Right cardiac atrium (tissue), 5 donors: ENCODE measurements at regions not wholly inside any gene's neighbourhood (a gene's known extent, or its start where the extent isn't known, plus 50 kb on each side); places are given as distances from the start of the nearest gene placed in this dataset.

Source experiments
- ATAC-seq, 2 donors: fragments of 200-7000 bp; cut with Tn5 transposase; one replicate each; pipeline versions ENCODE4 v1.8.0 to v1.9.1; 2020; ENCODE audit warnings: moderate library complexity in 2 of 2, mild to moderate bottlenecking in 1 of 2
- DNase-seq, 3 donors: peaks; one replicate each; pipeline ENCODE4 v3.0.0-alpha.2; 2020
- H3K27ac ChIP-seq: one replicate; pipeline ENCODE4 v1.5.1; 2013; ENCODE audit warnings: mild to moderate bottlenecking, low read length, control low read depth, moderate library complexity
- H3K27me3 ChIP-seq: one replicate; pipeline ENCODE4 v1.6.1; 2013; ENCODE audit not compliant: control insufficient read depth, insufficient read depth
- H3K4me1 ChIP-seq: one replicate; pipeline ENCODE4 v1.6.1; 2013; ENCODE audit warnings: low read length; ENCODE audit not compliant: control insufficient read depth, insufficient read depth
- H3K4me3 ChIP-seq: one replicate; pipeline ENCODE4 v1.5.1; 2013; ENCODE audit warnings: low read length, control low read depth
- H3K9me3 ChIP-seq: one replicate; pipeline ENCODE4 v1.6.1; 2013; ENCODE audit warnings: low read length; ENCODE audit not compliant: control insufficient read depth
- WGBS: extraction: QIAGEN DNeasy Blood & Tissue Kit; methylation state at CpG from one replicate; pipeline ENCODE4 v1.1.7; 2013; 5-methylcytosine and 5-hydroxymethylcytosine counted together
- intact Hi-C, 4 donors: fragments of 100-400 bp; cut with DNase I; formaldehyde crosslinking; loops; one replicate each; pipeline versions ENCODE4 v1.11.0 to v1.14.0; 2022 to 2023
- donor health status: healthy with polysubstance abuse.
- donor health status: DM: no; HTN: yes; CAD: no.
- donor health status: DM: no; HTN: no; CAD: no.
- donor health status: DM: no; HTN: yes; CAD: no; lungs with severe emphysema.
- donor health status: DM: yes; HTN: yes; CAD: no.

- Histone ChIP-seq H3K27me3 (no peaks in the 10 kb centered on the region), H3K27ac (no peak overlapping the region), H3K4me1 (no peaks in the 10 kb centered on the region), H3K4me3 (no peak overlapping the region), H3K9me3 (no peaks in the 10 kb centered on the region)
- no peak for DNase-seq
- intact Hi-C loops: no loop called here
- no peak for ATAC-seq
- WGBS: 35% methylated on average over 2 of the region's 2 CpGs
Measured at GRCh38 chr9:29714860-29715259, 2141.6 kb upstream of the C9orf72 start.

- Histone ChIP-seq H3K27ac (no peak overlapping the region), H3K27me3 (no peaks in the 10 kb centered on the region), H3K4me3 (no peak overlapping the region), H3K9me3 (no peaks in the 10 kb centered on the region), H3K4me1 (no peaks in the 10 kb centered on the region)
- intact Hi-C loops: no loop called here
- DNase-seq (no peak), ATAC-seq (no peak)
- WGBS: 62% methylated on average over 2 of the region's 2 CpGs
Measured at GRCh38 chr9:29717631-29718030, 2144.3 kb upstream of the C9orf72 start.

GRCh38 chr9:29730163-29730562 is 2156.9 kb upstream of the C9orf72 start:
- DNase-seq (no peak), ATAC-seq (no peak)
- Histone ChIP-seq H3K27me3 (no peaks in the 10 kb centered on the region), H3K4me1 (no peaks in the 10 kb centered on the region), H3K4me3 (no peak overlapping the region), H3K9me3 (no peaks in the 10 kb centered on the region), H3K27ac (no peak overlapping the region)
- WGBS: 30% methylated on average over 1 of the region's 1 CpG
- intact Hi-C loops: no loop called here

GRCh38 chr9:29740518-29740917 is 2167.2 kb upstream of the C9orf72 start:
- no peak for ATAC-seq
- H3K4me3 ChIP-seq: no peak overlapping the region
- H3K27ac ChIP-seq: no peak overlapping the region
- H3K9me3 ChIP-seq: no peaks in the 10 kb centered on the region
- no peak for DNase-seq
- H3K4me1 ChIP-seq: no peaks in the 10 kb centered on the region
- 58% methylated on average over 3 of the region's 3 CpGs for WGBS
- no peaks in the 10 kb centered on the region for H3K27me3 ChIP-seq
- intact Hi-C loops: no loop called here

- no peak overlapping the region for H3K27ac ChIP-seq
- DNase-seq: no peak
- intact Hi-C loops: no loop called here
- H3K27me3 ChIP-seq: no peaks in the 10 kb centered on the region
- no peaks in the 10 kb centered on the region for H3K4me1 ChIP-seq
- no peak overlapping the region for H3K4me3 ChIP-seq
- H3K9me3 ChIP-seq: no peaks in the 10 kb centered on the region
- no peak for ATAC-seq
Measured at GRCh38 chr9:29741169-29741568, 2167.9 kb upstream of the C9orf72 start.

- no peaks in the 10 kb centered on the region for H3K27me3 ChIP-seq
- H3K27ac ChIP-seq: no peak overlapping the region
- ATAC-seq: no peak
- no peak for DNase-seq
- intact Hi-C loops: no loop called here
- no peak overlapping the region for H3K4me3 ChIP-seq
- 19% methylated on average over 2 of the region's 2 CpGs for WGBS
- H3K9me3 ChIP-seq: no peaks in the 10 kb centered on the region
- H3K4me1 ChIP-seq: no peaks in the 10 kb centered on the region
Measured at GRCh38 chr9:29750062-29750461, 2176.8 kb upstream of the C9orf72 start.

GRCh38 chr9:29751226-29751625 is 2177.9 kb upstream of the C9orf72 start:
- Histone ChIP-seq H3K4me1 (no peaks in the 10 kb centered on the region), H3K9me3 (no peaks in the 10 kb centered on the region), H3K27ac (no peak overlapping the region), H3K27me3 (no peaks in the 10 kb centered on the region), H3K4me3 (no peak overlapping the region)
- DNase-seq (no peak), ATAC-seq (no peak)
- intact Hi-C loops: no loop called here
- 82% methylated on average over 2 of the region's 2 CpGs for WGBS

GRCh38 chr9:29753638-29754037 is 2180.4 kb upstream of the C9orf72 start:
- Histone ChIP-seq H3K9me3 (no peaks in the 10 kb centered on the region), H3K27ac (no peak overlapping the region), H3K4me1 (no peaks in the 10 kb centered on the region), H3K27me3 (no peaks in the 10 kb centered on the region), H3K4me3 (no peak overlapping the region)
- ATAC-seq (no peak), DNase-seq (no peak)
- intact Hi-C loops: no loop called here

- Histone ChIP-seq H3K4me3 (no peak overlapping the region), H3K27ac (no peak overlapping the region), H3K9me3 (no peaks in the 10 kb centered on the region), H3K27me3 (no peaks in the 10 kb centered on the region), H3K4me1 (no peaks in the 10 kb centered on the region)
- ATAC-seq: no peak
- intact Hi-C loops: no loop called here
- 88% methylated on average over 2 of the region's 2 CpGs for WGBS
- DNase-seq: no peak
Measured at GRCh38 chr9:29769019-29769418, 2195.7 kb upstream of the C9orf72 start.

- Histone ChIP-seq H3K4me3 (no peak overlapping the region), H3K4me1 (no peaks in the 10 kb centered on the region), H3K27me3 (no peaks in the 10 kb centered on the region), H3K9me3 (no peaks in the 10 kb centered on the region), H3K27ac (no peak overlapping the region)
- ATAC-seq: no peak
- DNase-seq: no peak
- intact Hi-C loops: no loop called here
Measured at GRCh38 chr9:29773676-29774075, 2200.4 kb upstream of the C9orf72 start.

- WGBS: 73% methylated on average over 5 of the region's 5 CpGs
- no peak overlapping the region for H3K27ac ChIP-seq
- no peaks in the 10 kb centered on the region for H3K4me1 ChIP-seq
- intact Hi-C loops: no loop called here
- no peaks in the 10 kb centered on the region for H3K9me3 ChIP-seq
- DNase-seq (no peak), ATAC-seq (no peak)
- H3K27me3 ChIP-seq: no peaks in the 10 kb centered on the region
- no peak overlapping the region for H3K4me3 ChIP-seq
Measured at GRCh38 chr9:29775491-29775890, 2202.2 kb upstream of the C9orf72 start.

GRCh38 chr9:29778281-29778849 is 2205.1 kb upstream of the C9orf72 start:
- DNase-seq (no peak), ATAC-seq (no peak)
- H3K4me1 ChIP-seq: no peaks in the 10 kb centered on the region
- no peak overlapping the region for H3K4me3 ChIP-seq
- intact Hi-C loops: no loop called here
- H3K9me3 ChIP-seq: no peaks in the 10 kb centered on the region
- 79% methylated on average over 7 of the region's 7 CpGs for WGBS
- no peaks in the 10 kb centered on the region for H3K27me3 ChIP-seq
- H3K27ac ChIP-seq: no peak overlapping the region
